ENCODE measurements at regions not wholly inside any gene's neighbourhood (a gene's known extent, or its start where the extent isn't known, plus 50 kb on each side); places are given as distances from the start of the nearest gene placed in this dataset.

DNA sequence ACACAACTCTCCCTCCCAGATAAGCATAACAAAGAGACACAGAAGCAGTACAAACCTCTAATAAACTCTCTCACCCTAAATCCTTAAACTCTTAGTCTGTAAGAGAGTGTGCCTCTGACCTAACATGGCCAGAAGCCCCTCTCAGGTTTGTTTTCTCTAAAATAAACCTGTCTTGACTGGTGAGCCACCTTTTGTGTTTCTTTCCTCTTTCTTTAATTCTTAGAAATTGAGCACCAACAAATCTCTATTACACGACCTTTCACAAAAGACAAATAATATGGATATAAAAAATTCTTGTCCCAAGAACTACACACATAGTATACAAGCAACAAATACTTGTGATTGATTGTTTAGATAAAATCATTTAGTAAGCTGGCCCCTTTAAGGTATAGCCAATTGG, 573.7 kb downstream of the EPHA5 start:
- DNase-seq (ENCODE audit: low spot score in 2 of 2), result no peak
- Histone ChIP-seq H3K27me3 (no peaks in the 10 kb centered on the region), H3K27ac (no peak overlapping the region), H3K4me1 (no peaks in the 10 kb centered on the region), H3K36me3 (no peaks in the 10 kb centered on the region), H3K9me3 (peaks cover 0 to 3% of the 10 kb centered on the region in 2 donors), H3K4me3 (no peak overlapping the region)
- intact Hi-C loops (cut with DNase I; ENCODE audit: low total_unique reads), result no loop called here
- TF ChIP-seq POLR2A (IDR thresholded peaks at IDR 0.05), result no peak

DNA sequence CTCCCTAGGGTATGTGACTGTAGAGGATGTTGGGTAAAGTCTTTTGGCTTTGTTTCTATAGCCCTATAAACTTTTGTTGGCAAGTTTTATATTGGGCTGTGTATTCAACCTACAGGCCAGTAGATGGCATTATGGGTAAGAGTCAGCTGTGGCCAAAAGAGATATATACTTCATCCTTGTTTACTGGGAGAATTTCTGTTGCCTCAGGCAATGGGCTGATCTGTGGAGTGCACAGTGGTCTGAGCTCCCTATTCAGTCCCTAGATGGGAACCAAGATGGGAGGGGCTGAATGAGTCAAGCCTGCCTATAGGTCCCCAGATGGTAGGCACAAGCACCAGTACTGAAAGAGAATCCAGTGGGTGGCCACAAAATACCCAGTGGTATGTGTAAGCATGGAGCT, 580.6 kb downstream of the EPHA5 start:
- Histone ChIP-seq H3K36me3 (no peaks in the 10 kb centered on the region), H3K4me1 (no peaks in the 10 kb centered on the region), H3K27ac (no peak overlapping the region), H3K27me3 (no peaks in the 10 kb centered on the region), H3K9me3 (peaks cover 0 to 1% of the 10 kb centered on the region in 2 donors), H3K4me3 (no peak overlapping the region)
- DNase-seq (ENCODE audit: low spot score in 2 of 2), result no peak
- intact Hi-C loops (cut with DNase I; ENCODE audit: low total_unique reads), result loop anchor here (5.0 kb wide), 1 partner anchor 473 kb away; no protein-coding TSS in a partner anchor
- TF ChIP-seq, protein P1, sequence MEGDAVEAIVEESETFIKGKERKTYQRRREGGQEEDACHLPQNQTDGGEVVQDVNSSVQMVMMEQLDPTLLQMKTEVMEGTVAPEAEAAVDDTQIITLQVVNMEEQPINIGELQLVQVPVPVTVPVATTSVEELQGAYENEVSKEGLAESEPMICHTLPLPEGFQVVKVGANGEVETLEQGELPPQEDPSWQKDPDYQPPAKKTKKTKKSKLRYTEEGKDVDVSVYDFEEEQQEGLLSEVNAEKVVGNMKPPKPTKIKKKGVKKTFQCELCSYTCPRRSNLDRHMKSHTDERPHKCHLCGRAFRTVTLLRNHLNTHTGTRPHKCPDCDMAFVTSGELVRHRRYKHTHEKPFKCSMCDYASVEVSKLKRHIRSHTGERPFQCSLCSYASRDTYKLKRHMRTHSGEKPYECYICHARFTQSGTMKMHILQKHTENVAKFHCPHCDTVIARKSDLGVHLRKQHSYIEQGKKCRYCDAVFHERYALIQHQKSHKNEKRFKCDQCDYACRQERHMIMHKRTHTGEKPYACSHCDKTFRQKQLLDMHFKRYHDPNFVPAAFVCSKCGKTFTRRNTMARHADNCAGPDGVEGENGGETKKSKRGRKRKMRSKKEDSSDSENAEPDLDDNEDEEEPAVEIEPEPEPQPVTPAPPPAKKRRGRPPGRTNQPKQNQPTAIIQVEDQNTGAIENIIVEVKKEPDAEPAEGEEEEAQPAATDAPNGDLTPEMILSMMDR (IDR thresholded peaks at IDR 0.05), result no peak
- no peak for TF ChIP-seq POLR2AphosphoS5 (IDR thresholded peaks at IDR 0.05)
- TF ChIP-seq POLR2A (IDR thresholded peaks at IDR 0.05), result no peak

- Histone ChIP-seq H3K27ac (no peak overlapping the region), H3K36me3 (no peaks in the 10 kb centered on the region), H3K4me1 (no peaks in the 10 kb centered on the region), H3K9me3 (peaks cover 0 to 4% of the 10 kb centered on the region in 2 donors), H3K4me3 (no peak overlapping the region), H3K27me3 (no peaks in the 10 kb centered on the region)
- intact Hi-C loops (cut with DNase I; ENCODE audit: low total_unique reads), result no loop called here
- TF ChIP-seq POLR2AphosphoS5 (IDR thresholded peaks at IDR 0.05), result no peak
- TF ChIP-seq, protein P1 (IDR thresholded peaks at IDR 0.05), result no peak
- no peak for TF ChIP-seq POLR2A (IDR thresholded peaks at IDR 0.05)
- DNase-seq (ENCODE audit: low spot score in 2 of 2), result no peak
Observed at GRCh38 chr4:65083076-65083475, 587.2 kb downstream of the EPHA5 start.

GRCh38 chr4:65071564-65071963, 598.7 kb downstream of the EPHA5 start:
- H3K4me3 ChIP-seq, result no peak overlapping the region
- H3K27ac ChIP-seq, result no peak overlapping the region
- no peak for DNase-seq (ENCODE audit: low spot score in 2 of 2)
- no peaks in the 10 kb centered on the region for H3K36me3 ChIP-seq
- H3K27me3 ChIP-seq, result no peaks in the 10 kb centered on the region
- no peaks in the 10 kb centered on the region for H3K4me1 ChIP-seq
- no peak for TF ChIP-seq POLR2A (IDR thresholded peaks at IDR 0.05)
- TF ChIP-seq, protein P1 (IDR thresholded peaks at IDR 0.05), result no peak
- TF ChIP-seq POLR2AphosphoS5 (IDR thresholded peaks at IDR 0.05), result no peak
- intact Hi-C loops (cut with DNase I; ENCODE audit: low total_unique reads), result no loop called here
- H3K9me3 ChIP-seq, result peaks cover 3 to 6% of the 10 kb centered on the region in 2 donors

DNA sequence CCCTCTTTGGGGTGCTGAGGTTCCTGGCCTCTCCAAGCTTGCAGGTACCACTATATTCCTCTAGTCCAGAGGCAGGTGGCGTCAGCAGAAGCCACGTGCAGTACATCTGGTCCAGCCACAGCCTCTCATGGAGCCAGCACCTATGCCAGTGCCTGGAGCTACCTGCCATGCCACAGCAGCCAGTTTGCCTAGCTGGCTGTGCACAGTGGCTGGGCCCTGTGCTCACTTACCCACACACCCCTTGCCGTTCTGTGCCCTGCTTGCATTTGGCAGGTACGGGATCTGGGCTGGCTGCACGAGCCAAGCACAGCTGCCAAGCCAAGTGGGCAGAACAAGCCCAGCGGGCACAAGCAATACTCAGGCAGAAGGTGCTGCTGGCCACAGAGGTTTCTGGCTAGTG, 601.1 kb downstream of the EPHA5 start:
- Histone ChIP-seq H3K27me3 (no peaks in the 10 kb centered on the region), H3K4me1 (no peaks in the 10 kb centered on the region), H3K27ac (no peak overlapping the region), H3K9me3 (peaks cover 0 to 6% of the 10 kb centered on the region in 2 donors), H3K4me3 (no peak overlapping the region), H3K36me3 (no peaks in the 10 kb centered on the region)
- DNase-seq (ENCODE audit: low spot score in 2 of 2), result no peak
- TF ChIP-seq, protein P1 (IDR thresholded peaks at IDR 0.05), result no peak
- TF ChIP-seq POLR2A (IDR thresholded peaks at IDR 0.05), result no peak
- no peak for TF ChIP-seq POLR2AphosphoS5 (IDR thresholded peaks at IDR 0.05)
- intact Hi-C loops (cut with DNase I; ENCODE audit: low total_unique reads), result no loop called here

- no peaks in the 10 kb centered on the region for H3K4me1 ChIP-seq
- no peaks in the 10 kb centered on the region for H3K36me3 ChIP-seq
- DNase-seq (ENCODE audit: low spot score in 2 of 2), result no peak
- TF ChIP-seq, protein P1 (IDR thresholded peaks at IDR 0.05), result no peak
- TF ChIP-seq POLR2AphosphoS5 (IDR thresholded peaks at IDR 0.05) (no peak), POLR2A (IDR thresholded peaks at IDR 0.05) (no peak)
- H3K4me3 ChIP-seq, result no peak overlapping the region
- H3K27ac ChIP-seq, result no peak overlapping the region
- intact Hi-C loops (cut with DNase I; ENCODE audit: low total_unique reads), result no loop called here
- no peaks in the 10 kb centered on the region for H3K27me3 ChIP-seq
- no peaks in the 10 kb centered on the region for H3K9me3 ChIP-seq
Observed at GRCh38 chr4:65066106-65066505, 604.2 kb downstream of the EPHA5 start.

Data from breast epithelium (tissue), 4 donors.